ENCODE measurements at regions not wholly inside any gene's neighbourhood (a gene's known extent, or its start where the extent isn't known, plus 50 kb on each side); places are given as distances from the start of the nearest gene placed in this dataset.

- no peak for TF ChIP-seq CTCF (IDR thresholded peaks at IDR 0.05; ENCODE audit: extremely low read depth, insufficient read depth, missing control alignments)
- in situ Hi-C loops (cut with MboI; ENCODE audit: low pct_unique_long_range_greater_than_20kb, low sequenced_read_pairs, unreplicated experiment): no loop called here
- DNase-seq (ENCODE audit: low spot score): no peak
Measured at GRCh38 chr3:171956181-171956683, 83.1 kb upstream of the FNDC3B start.

GRCh38 chr3:171956705-171957104, 82.7 kb upstream of the FNDC3B start:
- in situ Hi-C loops (cut with MboI; ENCODE audit: low pct_unique_long_range_greater_than_20kb, low sequenced_read_pairs, unreplicated experiment): no loop called here
- DNase-seq (ENCODE audit: low spot score): no peak
- no peak for TF ChIP-seq CTCF (IDR thresholded peaks at IDR 0.05; ENCODE audit: extremely low read depth, insufficient read depth, missing control alignments)

- in situ Hi-C loops (cut with MboI; ENCODE audit: low pct_unique_long_range_greater_than_20kb, low sequenced_read_pairs, unreplicated experiment): no loop called here
- TF ChIP-seq CTCF (IDR thresholded peaks at IDR 0.05; ENCODE audit: extremely low read depth, insufficient read depth, missing control alignments): no peak
- no peak for DNase-seq (ENCODE audit: low spot score)
Measured at GRCh38 chr3:171959532-171960089, 79.8 kb upstream of the FNDC3B start.

- TF ChIP-seq CTCF (IDR thresholded peaks at IDR 0.05; ENCODE audit: extremely low read depth, insufficient read depth, missing control alignments): no peak
- DNase-seq (ENCODE audit: low spot score): no peak
- in situ Hi-C loops (cut with MboI; ENCODE audit: low pct_unique_long_range_greater_than_20kb, low sequenced_read_pairs, unreplicated experiment): no loop called here
Measured at GRCh38 chr3:171960159-171960558, 79.2 kb upstream of the FNDC3B start.

DNA sequence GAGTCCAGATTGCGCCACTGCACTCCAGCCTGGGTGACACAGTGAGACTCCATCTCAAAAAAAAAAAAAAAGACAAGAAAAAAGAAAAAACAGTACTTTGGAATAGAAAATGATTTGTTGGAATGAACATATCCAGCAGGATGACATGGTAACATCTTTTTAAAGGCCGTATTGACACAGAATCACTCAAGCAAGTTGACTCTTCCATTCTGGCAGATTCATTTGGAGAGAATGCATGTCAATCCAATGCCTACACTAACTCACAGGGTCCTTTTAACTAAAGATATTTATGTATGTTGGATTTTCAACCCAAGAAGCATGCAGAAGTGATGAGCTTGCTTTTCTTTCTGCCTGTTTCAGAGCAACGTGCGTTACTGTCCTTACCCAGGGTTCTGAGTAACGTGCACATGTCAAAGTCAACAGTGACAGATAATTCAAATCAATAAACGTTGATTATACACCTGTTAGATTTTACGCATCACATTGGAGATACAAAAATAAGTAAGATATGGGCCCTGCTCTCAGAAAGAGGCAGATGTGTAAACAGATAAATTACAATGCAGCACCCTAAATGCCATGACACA, 77.1 kb upstream of the FNDC3B start:
- no peak for DNase-seq (ENCODE audit: low spot score)
- in situ Hi-C loops (cut with MboI; ENCODE audit: low pct_unique_long_range_greater_than_20kb, low sequenced_read_pairs, unreplicated experiment): no loop called here
- TF ChIP-seq CTCF (IDR thresholded peaks at IDR 0.05; ENCODE audit: extremely low read depth, insufficient read depth, missing control alignments): no peak

DNA sequence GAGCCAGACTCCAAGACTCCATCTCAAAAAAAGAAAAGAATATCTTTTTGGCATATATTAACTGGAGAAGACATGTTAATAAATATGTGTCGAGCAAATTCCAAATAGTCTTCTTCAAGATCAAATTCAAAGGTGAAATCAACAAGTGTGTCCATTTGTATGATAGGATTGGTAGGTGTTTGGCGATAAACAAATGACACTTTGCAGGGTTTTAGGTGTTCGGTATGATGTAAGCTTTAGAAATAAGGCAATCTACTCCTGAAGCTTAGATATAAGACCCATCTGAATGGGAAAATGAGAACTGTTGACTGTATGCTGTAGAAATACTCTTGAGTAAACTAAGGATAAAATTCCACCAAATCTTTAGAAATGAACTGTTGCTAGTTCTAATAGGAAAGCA, 75.8 kb upstream of the FNDC3B start:
- DNase-seq (ENCODE audit: low spot score): no peak
- in situ Hi-C loops (cut with MboI; ENCODE audit: low pct_unique_long_range_greater_than_20kb, low sequenced_read_pairs, unreplicated experiment): no loop called here
- no peak for TF ChIP-seq CTCF (IDR thresholded peaks at IDR 0.05; ENCODE audit: extremely low read depth, insufficient read depth, missing control alignments)
